ENCODE measurements at regions not wholly inside any gene's neighbourhood (a gene's known extent, or its start where the extent isn't known, plus 50 kb on each side); places are given as distances from the start of the nearest gene placed in this dataset.

- Histone ChIP-seq H3K9me3 (ENCODE audit: control insufficient read depth in 4 of 4, low read length in 3 of 4) (no peaks in the 10 kb centered on the region), H3K9ac (ENCODE audit: low read depth in 1 of 2, low read length in 2 of 2) (no peak overlapping the region), H3K4me1 (ENCODE audit: control insufficient read depth in 4 of 4, insufficient read depth in 4 of 4, low read length in 3 of 4) (no peaks in the 10 kb centered on the region), H3K27me3 (ENCODE audit: control insufficient read depth in 4 of 4, insufficient read depth in 4 of 4, low read length in 3 of 4) (peaks cover 0 to 3% (median 0%) of the 10 kb centered on the region in 4 donors), H3K27ac (ENCODE audit: low read depth in 1 of 2, low read length in 2 of 2) (no peak overlapping the region), H3K4me3 (ENCODE audit: low read depth in 1 of 3, low read length in 3 of 3) (no peak overlapping the region), H3K36me3 (ENCODE audit: control insufficient read depth in 4 of 4, insufficient read depth in 3 of 4, low read depth in 1 of 4, low read length in 3 of 4) (no peaks in the 10 kb centered on the region)
- no peak for DNase-seq (ENCODE audit: low spot score)
- 70% methylated on average over 5 of the region's 5 CpGs for WGBS
- TF ChIP-seq HNF4G (IDR thresholded peaks at IDR 0.05) (no peak), ATF3 (IDR thresholded peaks at IDR 0.05) (no peak), RAD21 (IDR thresholded peaks at IDR 0.05) (no peak), ZBTB33 (IDR thresholded peaks at IDR 0.05) (no peak), FOXA2 (IDR thresholded peaks at IDR 0.05) (no peak), CTCF (IDR thresholded peaks at IDR 0.05; ENCODE audit: low read depth, low read length, missing input control) (no peak), NR2F2 (IDR thresholded peaks at IDR 0.05) (no peak), TAF1 (conservative IDR thresholded peaks at IDR 0.05) (no peak), HNF4A (conservative IDR thresholded peaks at IDR 0.05) (no peak), JUND (IDR thresholded peaks at IDR 0.05) (no peak), EGR1 (IDR thresholded peaks at IDR 0.05; ENCODE audit: low read depth in 2 of 2) (no peak), SP1 (IDR thresholded peaks at IDR 0.05) (no peak), MAX (IDR thresholded peaks at IDR 0.05) (no peak), REST (IDR thresholded peaks at IDR 0.05) (no peak)
Observed at GRCh38 chr20:54284928-54285704, 77.2 kb downstream of the PFDN4 start.

- Histone ChIP-seq H3K9me3 (ENCODE audit: control insufficient read depth in 4 of 4, low read length in 3 of 4) (no peaks in the 10 kb centered on the region), H3K4me3 (ENCODE audit: low read depth in 1 of 3, low read length in 3 of 3) (no peak overlapping the region), H3K27me3 (ENCODE audit: control insufficient read depth in 4 of 4, insufficient read depth in 4 of 4, low read length in 3 of 4) (peaks cover 0 to 3% (median 0%) of the 10 kb centered on the region in 4 donors), H3K4me1 (ENCODE audit: control insufficient read depth in 4 of 4, insufficient read depth in 4 of 4, low read length in 3 of 4) (no peaks in the 10 kb centered on the region), H3K36me3 (ENCODE audit: control insufficient read depth in 4 of 4, insufficient read depth in 3 of 4, low read depth in 1 of 4, low read length in 3 of 4) (no peaks in the 10 kb centered on the region), H3K27ac (ENCODE audit: low read depth in 1 of 2, low read length in 2 of 2) (no peak overlapping the region), H3K9ac (ENCODE audit: low read depth in 1 of 2, low read length in 2 of 2) (no peak overlapping the region)
- no peak for DNase-seq (ENCODE audit: low spot score)
- 70% methylated on average over 6 of the region's 6 CpGs for WGBS
- TF ChIP-seq FOXA1 (IDR thresholded peaks at IDR 0.05) (no peak), REST (IDR thresholded peaks at IDR 0.05) (no peak), GABPA (IDR thresholded peaks at IDR 0.05 in 1 of 2, conservative IDR thresholded peaks at IDR 0.05 in 1 of 2) (no peak), ZBTB33 (IDR thresholded peaks at IDR 0.05) (no peak), RAD21 (IDR thresholded peaks at IDR 0.05) (no peak), HNF4A (conservative IDR thresholded peaks at IDR 0.05) (no peak), NR2F2 (IDR thresholded peaks at IDR 0.05) (no peak)
Observed at GRCh38 chr20:54290636-54291035, 82.7 kb downstream of the PFDN4 start.

Data from liver (tissue), 8 donors.